ENCODE measurements at regions not wholly inside any gene's neighbourhood (a gene's known extent, or its start where the extent isn't known, plus 50 kb on each side); places are given as distances from the start of the nearest gene placed in this dataset.

DNA sequence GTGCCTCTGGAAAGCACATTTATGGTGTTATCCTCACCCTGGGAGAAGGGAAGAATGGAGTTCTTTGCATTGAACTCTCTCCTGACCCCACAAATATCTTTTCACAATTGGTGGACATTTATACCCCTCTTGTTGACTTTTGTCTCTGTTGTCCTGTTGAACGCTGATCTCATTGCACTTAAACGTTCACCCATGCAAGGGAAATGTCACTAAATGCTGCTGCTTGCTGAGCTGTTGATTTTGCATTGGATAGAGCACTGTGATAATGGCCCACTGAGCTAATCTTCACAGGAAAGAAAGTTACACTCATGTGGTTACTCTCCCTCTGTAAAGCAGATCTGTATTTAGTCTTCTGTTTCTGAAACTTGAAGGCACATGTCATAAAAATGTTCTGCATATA, 133.4 kb downstream of the FZD1 start:
- TF ChIP-seq, protein P1, sequence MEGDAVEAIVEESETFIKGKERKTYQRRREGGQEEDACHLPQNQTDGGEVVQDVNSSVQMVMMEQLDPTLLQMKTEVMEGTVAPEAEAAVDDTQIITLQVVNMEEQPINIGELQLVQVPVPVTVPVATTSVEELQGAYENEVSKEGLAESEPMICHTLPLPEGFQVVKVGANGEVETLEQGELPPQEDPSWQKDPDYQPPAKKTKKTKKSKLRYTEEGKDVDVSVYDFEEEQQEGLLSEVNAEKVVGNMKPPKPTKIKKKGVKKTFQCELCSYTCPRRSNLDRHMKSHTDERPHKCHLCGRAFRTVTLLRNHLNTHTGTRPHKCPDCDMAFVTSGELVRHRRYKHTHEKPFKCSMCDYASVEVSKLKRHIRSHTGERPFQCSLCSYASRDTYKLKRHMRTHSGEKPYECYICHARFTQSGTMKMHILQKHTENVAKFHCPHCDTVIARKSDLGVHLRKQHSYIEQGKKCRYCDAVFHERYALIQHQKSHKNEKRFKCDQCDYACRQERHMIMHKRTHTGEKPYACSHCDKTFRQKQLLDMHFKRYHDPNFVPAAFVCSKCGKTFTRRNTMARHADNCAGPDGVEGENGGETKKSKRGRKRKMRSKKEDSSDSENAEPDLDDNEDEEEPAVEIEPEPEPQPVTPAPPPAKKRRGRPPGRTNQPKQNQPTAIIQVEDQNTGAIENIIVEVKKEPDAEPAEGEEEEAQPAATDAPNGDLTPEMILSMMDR (IDR thresholded peaks at IDR 0.05), result no peak
- no peak for TF ChIP-seq POLR2A (IDR thresholded peaks at IDR 0.05)
- no peak for TF ChIP-seq EP300 (IDR thresholded peaks at IDR 0.05)
